ENCODE measurements at regions not wholly inside any gene's neighbourhood (a gene's known extent, or its start where the extent isn't known, plus 50 kb on each side); places are given as distances from the start of the nearest gene placed in this dataset.
"Not testable (repeated sequence)": the region's sequence is repeated elsewhere in the genome, so short reads cannot be mapped to it uniquely, and the experiment has no call there.

DNA sequence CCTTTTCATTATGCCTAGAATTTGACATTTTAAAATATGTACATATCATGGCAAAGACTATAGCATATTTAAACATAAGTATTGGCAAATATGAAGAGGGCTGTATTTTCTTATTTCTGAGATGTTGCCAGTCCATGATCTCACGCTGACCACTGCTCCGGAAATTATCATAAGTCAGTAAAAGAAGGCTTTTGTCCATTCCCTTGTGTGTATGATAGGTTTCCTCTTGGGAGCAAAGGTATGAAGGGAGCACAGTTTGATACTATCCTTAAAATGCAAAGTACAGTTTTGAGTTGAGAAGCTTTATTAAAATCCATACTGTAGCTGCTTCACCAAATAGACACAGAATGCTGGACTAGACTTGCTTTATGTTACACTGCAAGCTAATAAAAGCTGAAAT, 52.6 kb upstream of the AGA start:
- no peak for DNase-seq (ENCODE audit: low read depth in 2 of 2)

DNA sequence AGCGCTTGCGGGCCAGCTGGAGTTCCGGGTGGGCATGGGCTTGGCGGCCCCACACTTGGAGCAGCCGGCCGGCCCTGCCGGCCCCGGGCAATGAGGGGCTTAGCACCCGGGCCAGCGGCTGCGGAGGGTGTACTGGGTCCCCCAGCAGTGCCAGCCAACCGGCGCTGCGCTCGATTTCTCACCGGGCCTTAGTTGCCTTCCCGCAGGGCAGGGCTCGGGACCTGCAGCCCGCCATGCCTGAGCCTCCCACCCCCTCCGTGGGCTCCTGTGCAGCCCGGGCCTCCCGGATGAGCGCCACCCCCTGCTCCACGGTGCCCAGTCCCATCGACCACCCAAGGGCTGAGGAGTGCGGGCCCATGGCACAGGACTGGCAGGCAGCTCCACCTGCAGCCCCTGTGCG, 53.4 kb upstream of the AGA start:
- not testable (repeated sequence) for DNase-seq (ENCODE audit: low read depth in 2 of 2)

DNA sequence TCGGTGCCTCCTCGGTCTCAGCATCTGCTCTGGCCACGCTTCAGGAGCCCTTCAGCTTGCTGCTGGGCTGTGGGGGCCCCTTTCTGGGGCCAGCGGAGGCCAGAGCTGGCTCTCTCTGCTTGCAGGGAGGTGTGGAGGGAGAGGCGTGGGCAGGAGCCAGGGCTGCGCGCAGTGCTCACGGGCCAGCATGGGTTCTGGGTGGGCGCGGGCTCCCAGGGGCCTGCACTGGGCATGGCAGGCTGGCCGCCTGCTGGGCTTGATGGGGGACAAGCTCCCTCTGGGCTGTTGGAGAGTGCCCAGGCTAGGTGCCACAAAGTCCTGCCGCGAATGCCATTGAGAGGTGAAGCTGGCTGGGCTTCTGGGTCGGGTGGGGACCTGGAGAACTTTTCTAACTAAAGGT, 57.3 kb upstream of the AGA start:
- no peak for DNase-seq (ENCODE audit: low read depth in 2 of 2)

DNA sequence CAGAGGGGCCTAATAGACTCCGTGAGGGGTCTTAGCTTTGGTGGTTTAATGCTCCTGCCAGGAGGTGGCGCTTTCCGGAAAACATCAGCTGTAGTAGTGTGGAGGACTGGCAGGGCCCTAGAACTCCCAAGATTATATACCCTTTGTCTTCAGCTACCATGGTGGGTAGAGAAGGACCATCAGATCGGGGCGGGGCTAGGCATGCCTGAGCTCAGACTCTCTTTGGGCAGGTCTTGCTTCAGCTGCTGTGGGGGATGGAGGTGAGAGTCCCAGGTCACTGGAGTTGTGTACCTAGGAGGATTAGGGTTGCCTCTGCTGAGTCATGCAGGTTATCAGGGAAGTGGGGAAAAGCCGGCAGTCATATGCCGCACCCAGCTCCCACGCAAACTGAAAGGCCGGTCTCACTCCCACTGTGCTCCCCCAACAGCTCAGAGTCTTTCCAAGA, 63.0 kb upstream of the AGA start:
- DNase-seq (ENCODE audit: low read depth in 2 of 2): no peak

DNA sequence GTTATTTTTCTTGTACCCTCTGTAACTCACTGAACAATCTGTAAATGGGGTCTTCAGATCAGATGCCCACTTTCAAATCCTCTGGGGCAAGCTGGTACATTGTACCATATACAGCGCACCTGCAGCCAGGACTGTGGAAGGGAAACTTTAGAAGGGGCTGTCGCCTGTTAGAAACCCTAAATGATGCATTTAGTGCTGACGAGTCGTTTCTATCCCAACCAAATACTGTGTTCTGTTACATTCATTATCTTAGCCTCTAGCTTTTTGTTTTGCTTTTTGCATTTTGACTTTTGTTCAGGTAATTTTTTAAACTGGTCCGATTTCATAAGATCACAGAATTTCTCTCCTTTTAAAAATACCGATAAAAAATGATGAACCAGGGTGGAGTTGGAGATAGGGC, 66.4 kb upstream of the AGA start:
- DNase-seq (ENCODE audit: low read depth in 2 of 2): no peak

DNA sequence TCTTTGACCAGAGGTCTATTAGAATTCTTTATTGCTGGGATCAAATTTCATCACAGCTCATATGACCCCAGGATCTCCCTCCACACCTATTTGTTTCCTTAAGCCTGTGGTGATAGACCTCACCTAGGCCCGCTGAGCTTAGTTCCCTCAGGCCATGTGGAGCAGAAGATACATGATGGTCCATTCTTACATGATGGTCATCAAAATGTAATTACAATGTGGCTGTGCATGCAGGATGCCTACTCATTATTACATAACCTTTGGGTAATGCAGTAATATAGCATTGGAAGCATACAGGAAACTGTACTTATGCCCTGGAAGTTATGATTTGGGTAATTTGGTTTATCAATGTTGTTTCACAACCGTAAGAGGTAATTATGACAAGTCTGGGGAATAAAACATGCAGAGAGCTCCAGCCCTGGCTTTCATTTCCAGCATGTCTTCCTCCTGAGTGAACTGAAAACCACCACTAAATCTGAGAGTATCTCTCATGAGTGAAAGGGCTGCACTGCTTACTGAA, 67.0 kb upstream of the AGA start:
- DNase-seq (ENCODE audit: low read depth in 2 of 2): no peak

DNA sequence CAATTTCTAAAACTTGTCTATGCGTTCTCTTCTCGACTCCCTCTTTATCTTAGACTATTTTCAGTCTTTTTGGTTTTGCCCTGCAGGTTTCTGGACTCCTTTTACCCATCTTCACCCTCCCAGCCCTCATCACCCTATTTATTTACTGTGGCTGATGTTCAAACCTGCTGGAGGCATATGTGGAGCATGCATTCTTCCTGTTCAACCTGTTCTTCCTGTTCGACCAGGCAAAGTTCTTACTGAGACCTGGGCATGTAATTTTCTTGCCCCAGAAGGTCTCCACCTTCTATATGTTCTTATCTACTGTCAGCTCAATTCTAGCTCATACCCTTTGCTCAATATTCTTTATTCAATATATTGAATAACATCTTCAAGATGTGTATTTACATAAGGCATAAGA, 69.4 kb upstream of the AGA start:
- no peak for DNase-seq (ENCODE audit: low read depth in 2 of 2)

DNA sequence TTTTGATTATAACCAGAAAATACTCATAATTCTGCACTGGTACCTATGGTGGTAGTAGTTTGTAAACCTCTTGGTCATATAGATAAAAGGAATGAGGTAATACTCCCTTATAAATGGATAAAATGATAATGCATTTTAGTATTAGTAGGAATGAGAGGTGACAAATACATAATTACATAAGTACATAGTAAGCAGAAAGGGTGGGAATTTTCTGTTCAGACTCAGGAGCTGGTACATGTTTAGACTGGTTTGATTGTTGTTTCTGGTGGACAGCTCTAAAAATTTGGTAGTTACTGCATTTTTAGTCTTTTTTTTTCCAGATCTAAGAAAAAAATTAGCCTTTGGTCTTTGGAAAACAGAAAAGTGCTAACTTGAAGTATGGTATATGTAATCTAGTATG, 70.4 kb upstream of the AGA start:
- no peak for DNase-seq (ENCODE audit: low read depth in 2 of 2)

DNA sequence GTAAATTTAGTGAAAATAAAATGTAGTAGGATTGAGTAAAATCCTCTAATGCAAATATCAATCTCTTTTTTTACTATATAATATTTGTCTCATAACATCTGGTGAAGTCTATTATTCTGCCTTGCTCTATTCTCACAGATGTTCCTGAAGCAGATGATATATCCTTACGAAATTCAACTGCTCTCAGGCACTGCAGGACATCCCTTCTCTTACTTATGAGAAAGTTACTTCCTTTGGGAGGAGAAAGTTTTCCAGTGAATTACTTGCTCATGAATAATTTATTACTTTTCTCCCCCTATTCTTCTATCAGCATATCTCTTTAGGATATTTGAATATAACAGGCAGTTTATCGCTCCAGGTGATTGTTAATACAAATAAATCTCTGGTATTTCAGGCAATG, 75.6 kb upstream of the AGA start:
- DNase-seq (ENCODE audit: low read depth in 2 of 2): no peak

DNA sequence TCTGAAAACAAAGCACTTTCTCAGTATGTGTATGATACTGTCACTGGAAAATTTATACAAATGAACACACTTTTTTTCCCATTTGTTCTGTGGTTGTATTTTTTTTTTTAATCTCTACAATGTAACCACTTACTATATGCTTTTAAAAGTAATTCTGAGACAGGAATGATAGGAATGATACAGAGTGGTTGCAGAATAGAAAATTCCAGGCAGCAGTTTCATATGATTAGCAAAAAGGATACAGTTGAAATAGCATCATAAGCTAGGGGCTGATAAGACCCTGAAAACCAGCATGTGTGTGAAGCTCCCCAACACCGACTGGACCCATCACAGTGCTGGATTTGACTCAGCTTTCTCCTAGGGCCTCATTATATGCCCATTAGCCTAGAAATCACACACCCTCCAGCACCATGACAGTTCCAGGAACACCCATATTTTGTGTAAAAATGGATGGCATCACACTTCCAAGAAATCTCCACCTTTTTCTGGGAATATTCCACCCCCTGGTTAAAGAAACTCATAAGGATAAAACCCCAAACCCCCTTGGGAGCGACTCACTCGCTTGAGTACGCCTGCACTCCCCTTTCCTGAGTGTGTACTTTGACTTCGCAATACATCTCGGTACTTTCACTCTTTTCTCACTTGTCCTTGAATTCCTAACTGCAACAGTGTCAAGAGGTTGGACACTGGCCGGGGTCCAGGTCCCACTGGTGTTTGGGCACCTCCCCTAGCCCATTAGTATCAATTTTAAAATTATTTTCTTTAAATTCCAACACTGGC, 77.4 kb upstream of the AGA start:
- no peak for DNase-seq (ENCODE audit: low read depth in 2 of 2)

DNA sequence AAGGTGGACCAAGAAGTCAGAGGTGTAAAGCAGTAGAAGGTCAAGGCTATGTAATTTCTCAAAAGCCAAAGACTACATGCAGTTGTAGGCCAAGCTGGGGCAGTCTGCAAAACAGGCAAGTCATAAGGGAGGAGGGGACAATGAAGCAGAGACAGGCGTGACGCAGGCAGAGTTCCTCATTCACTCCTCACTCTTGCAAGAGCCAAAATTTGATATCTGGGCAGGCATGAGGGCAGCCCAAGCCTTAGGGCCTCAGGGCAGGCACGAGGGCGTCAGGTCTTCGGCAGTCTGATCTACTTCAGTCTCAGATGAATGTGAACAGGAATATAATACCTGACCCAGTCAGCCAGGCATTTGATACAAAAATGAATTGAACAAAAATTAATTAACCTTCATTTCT, 86.4 kb upstream of the AGA start:
- no peak for DNase-seq (ENCODE audit: low read depth in 2 of 2)

DNA sequence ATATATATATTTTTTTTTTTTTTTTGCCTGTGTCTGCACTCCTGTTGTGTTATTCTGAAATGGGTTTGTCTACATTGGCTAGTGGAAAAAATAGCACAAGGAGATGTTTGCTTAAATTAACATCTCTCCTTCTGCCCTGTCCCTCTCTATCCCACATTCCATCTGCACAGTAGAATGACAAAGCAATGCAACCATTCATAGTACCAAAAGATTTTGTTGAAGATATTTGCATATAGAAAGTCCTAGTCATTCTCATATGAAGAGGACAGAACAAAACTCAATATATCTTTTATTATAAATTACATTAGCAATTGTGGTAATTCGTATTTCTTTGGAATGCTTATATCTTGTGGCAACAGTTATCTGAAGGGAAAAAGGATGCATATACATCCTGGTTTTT, 88.3 kb upstream of the AGA start:
- DNase-seq (ENCODE audit: low read depth in 2 of 2): no peak

DNA sequence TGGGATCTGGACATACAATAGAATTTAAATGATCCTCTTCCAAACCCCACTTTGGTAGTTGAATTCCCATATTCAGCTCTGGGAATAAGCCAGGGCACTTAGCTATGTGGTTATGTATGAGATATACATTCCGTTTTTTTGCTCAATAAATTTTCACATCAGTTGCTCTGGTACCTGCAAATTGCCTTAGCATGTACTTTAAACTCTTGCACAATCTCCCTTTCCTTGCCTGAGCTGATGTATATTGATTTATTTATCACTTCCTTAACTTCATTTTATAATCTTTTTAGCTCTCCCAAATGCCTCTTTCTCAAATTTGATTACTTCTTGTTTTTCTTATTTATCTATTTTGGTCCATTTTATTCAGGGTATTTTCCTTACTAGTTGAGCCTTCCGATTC, 90.1 kb upstream of the AGA start:
- DNase-seq (ENCODE audit: low read depth in 2 of 2): no peak

DNA sequence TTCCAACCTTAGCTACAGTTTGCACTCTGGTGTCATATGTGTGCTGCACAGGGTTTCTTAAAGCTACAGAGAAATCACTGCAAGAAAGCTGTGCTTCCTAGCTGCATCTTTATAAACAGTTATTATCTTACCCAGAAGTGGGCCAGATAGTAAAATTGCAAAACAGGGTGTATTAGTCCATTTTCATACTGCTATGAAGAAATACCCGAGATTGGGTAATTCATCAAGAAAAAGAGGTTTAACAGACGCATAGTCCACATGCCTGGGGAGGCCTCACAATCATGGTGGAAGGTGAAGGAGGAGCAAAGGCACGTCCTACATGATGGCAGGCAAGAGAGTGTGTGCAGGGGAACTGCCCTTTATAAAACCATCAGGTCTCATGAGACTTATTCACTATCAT, 92.6 kb upstream of the AGA start:
- not testable (repeated sequence) for DNase-seq (ENCODE audit: low read depth in 2 of 2)

DNA sequence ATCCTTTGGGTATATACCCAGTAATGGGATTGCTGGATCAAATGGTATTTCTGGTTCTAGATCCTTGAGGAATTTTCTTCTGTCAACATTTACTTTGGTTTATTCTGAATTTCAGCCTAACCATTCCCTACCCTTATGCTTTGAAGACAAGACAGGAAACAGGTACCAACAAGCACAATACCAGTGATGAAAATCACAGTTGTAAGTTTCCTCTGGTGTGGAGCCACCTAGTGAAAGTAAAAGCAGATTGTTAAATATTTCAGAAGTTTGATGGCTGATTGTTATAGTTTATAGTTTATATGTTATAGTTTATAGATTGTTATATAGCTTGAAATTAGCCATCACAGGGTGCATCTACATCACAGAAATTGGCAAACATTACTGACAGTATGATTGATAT, 104.5 kb upstream of the AGA start:
- DNase-seq (ENCODE audit: low read depth in 2 of 2): no peak

DNA sequence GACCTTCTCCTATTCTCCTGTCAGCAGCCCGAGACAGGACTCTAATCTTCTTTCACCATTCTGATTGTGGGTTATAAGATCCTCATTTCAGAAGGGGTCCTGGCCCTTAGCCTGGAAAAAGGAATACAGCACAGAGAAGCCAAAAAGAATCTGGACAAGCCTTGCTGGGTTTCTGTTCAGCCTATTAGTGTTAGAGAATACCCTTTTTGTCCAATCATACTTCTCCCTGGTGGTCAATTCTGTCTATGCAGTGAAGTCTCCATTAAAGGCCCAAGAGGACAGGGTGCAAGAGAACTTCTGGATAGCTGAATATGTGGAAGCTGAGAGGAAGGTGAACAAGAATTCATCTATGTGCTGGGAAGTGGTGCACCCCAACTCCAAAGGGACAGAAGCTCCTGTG, 105.7 kb upstream of the AGA start:
- no peak for DNase-seq (ENCODE audit: low read depth in 2 of 2)

DNA sequence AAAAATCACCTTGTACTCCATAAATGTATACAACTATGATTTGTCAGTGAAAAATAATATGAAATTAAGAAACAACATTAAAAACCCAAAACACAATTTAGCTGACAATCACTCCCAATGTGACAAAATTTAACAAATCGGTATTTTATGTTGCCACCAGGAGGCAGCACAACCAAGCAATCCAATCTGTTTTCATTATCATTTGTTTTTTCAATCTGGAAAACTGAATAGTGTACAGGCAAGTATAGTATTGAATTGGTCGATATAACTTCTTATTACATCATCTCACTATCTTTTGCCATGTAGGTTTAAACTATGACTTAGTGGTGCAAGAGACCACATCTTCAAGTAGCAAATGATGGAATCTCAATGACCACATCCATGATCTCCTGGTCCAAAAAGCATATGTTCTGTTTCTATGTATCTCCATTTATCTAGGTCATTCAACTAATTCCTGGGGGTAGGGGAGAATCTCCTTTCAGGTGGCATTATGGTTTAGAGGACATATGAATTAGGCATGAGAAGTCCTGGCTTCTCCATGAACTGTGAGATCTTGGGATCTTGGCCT, 112.9 kb upstream of the AGA start:
- no peak for DNase-seq (ENCODE audit: low read depth in 2 of 2)

DNA sequence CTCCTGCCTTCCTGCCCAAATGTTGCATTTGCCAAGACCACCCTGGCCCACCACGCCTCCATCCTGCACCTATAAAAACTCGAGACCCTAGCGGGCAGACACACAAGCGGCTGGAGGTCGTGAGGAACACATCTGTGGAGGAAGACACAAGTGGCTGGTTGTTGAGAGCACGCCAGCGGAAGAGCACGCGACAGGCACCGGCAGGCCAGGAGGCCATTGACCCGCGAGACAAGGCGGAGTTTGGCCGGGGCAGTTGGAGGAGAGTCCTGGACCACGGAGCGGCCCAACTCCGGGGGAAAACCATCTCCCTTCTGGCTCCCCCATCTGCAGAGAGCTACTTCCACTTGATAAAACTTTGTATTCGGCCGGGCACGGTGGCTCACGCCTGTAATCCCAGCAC, 115.2 kb upstream of the AGA start:
- DNase-seq (ENCODE audit: low read depth in 2 of 2): no peak

DNA sequence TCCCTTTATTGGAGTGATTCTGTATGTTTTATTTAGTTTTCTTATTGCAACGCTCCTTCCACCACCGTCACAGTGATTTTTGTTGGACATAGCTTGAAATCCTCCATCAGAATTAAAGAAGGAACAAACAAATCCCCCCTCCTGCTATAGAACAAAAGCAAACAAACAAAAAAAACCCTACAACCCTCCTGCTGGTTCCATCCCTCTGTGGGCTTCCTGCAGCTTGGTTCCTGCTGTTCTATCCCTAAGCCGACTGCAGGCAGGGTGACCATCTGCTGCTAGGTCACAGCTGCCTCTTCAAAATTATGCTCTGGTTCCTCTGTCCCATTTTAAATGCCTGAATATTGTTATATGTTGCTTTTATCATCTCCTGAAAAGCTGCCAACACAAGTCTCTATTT, 116.8 kb upstream of the AGA start:
- DNase-seq (ENCODE audit: low read depth in 2 of 2): no peak

DNA sequence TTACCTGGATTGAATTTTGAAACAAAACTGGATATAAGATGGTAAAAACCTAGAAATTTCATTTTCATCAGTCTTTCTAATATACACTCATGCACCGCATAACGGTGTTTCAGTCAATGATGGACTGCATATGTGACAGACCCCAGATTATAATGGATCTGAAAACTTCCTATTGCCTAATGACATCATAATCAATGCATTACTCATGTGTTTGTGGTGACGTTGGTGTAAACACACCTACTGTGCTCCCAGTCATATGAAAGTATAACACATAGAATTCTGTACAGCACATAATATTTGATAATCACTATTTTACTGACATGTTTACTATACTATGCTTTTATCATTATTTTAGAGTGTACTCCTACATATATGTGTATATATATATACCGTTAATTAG, 119.9 kb upstream of the AGA start:
- no peak for DNase-seq (ENCODE audit: low read depth in 2 of 2)

DNA sequence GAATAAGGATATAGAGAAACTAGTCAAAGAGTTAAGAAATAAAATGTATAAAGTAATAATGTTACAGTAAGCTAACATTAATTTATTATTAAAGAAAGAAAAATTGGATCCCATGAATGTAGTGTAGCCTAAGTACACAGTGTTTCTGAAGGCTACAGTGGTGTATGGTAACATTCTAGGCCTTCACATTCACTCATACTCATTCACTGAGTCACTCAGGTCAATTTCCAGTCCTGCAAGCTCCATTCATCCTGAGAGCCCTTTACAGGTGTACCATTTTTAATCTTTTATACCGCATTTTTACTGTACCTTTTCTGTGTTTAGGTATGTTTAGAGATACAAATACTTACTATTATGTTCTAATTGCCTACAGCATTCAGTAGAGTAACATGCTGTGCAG, 120.6 kb upstream of the AGA start:
- no peak for DNase-seq (ENCODE audit: low read depth in 2 of 2)

DNA sequence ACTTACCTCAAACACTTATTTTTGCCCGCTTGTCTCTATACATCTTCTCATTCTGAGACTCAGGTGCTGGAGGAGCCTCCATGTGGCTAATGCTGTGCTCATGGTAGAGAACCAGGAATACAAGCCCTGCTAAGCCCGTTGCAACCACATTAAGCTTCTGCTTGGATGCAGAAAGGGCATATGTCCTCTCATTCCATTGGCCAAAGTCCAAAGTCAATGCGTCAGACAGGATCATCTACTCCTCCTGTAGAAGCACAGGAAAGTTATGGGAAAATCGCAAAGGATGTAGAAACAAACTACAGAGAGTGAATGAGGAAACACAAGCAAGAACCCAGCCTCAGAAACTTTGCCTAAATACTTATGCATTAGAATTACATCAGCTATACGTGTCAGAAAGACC, 124.5 kb upstream of the AGA start:
- DNase-seq (ENCODE audit: low read depth in 2 of 2): no peak

DNA sequence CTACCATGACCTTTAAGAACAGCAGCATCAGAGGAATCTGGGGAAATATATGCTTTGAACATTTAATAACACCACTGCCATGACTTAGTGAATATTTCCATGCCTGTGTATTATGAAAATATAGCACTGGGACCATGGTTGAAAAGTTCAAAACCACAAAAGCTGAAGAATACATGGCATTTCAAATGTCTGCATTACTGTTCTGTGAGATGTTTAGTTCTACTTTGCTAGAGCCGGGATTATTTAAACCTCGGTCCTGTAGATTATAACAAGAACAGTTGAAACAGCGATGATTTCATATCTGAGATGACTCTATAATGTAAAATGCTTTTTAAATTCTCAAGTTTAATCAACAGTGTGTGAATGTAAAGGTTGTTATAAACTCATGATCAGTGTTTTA, 126.7 kb upstream of the AGA start:
- DNase-seq (ENCODE audit: low read depth in 2 of 2): no peak

DNA sequence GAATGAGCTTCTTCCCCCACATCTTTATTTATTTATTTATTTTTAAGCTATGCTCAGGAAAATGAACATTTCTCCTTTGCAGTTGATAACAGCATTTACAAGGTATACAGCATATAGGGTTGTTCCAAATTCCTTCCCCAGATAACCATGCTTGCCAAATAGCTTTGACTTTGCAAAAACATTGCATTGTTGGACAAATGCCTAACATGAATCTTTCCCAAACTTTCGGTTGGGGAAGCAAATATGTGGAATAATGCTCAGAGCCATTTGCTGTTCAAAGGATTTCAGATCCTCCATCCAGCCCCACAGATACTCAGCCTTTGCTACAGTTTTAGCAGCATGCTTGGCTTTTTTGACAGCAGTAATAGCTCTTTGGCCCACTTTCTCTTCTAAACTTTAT, 127.2 kb upstream of the AGA start:
- DNase-seq (ENCODE audit: low read depth in 2 of 2): no peak

Measured in stimulated activated CD4-positive, alpha-beta T cell treated with anti-CD3 and anti-CD28 coated beads, Interleukin-1b, Interleukin-23, amount 100 ng/mL, for 4 hours (primary cell).